ENCODE measurements at regions not wholly inside any gene's neighbourhood (a gene's known extent, or its start where the extent isn't known, plus 50 kb on each side); places are given as distances from the start of the nearest gene placed in this dataset.

GRCh38 chr3:139732729-139733128 lies 55.0 kb upstream of the NMNAT3 start:
- ChIA-PET CTCF (ENCODE audit: low intra/inter-chr PET ratio) (no interaction called here), POLR2A (interaction anchor here (0.5 kb wide), 1 partner anchor 34 kb away, joined by 3 read pairs; no protein-coding TSS in a partner anchor)
- 0% methylated on average over 1 of the region's 1 CpG for whole genome bisulfite sequencing (ENCODE audit: insufficient coverage, low coverage, missing lambda C conversion rate)
- intact Hi-C loops (cut with micrococcal nuclease) (no loop called here), in situ Hi-C loops (cut with MboI) (no loop called here)
- Histone ChIP-seq H3K4me2 (ENCODE audit: insufficient read depth, low read length) (no peak overlapping the region), H3K9me3 (replicated peaks; ENCODE audit: control insufficient read depth, insufficient read depth, low read depth, low read length) (no peaks in the 10 kb centered on the region), H3K27me3 (ENCODE audit: control insufficient read depth in 2 of 2, insufficient read depth in 2 of 2, low read length in 2 of 2) (peaks cover 2 to 15% of the 10 kb centered on the region in 2 experiments; a peak in 2 of 5 replicates), H2AFZ (ENCODE audit: low read depth, low read length) (no peak overlapping the region), H4K20me1 (replicated peaks; ENCODE audit: control insufficient read depth, insufficient read depth, low read length) (no peaks in the 10 kb centered on the region), H3K4me3 (no peak overlapping the region), H3K27ac (ENCODE audit: extremely low read depth, low read depth, low read length) (no peak overlapping the region), H3K9ac (ENCODE audit: insufficient read depth in 1 of 2, low read depth in 2 of 2, low read length in 2 of 2) (no peak overlapping the region), H3K79me2 (ENCODE audit: control insufficient read depth, insufficient read depth, low read length) (no peaks in the 10 kb centered on the region), H3K4me1 (replicated peaks in 1 of 2; ENCODE audit: control insufficient read depth in 2 of 2, insufficient read depth in 2 of 2, low read length in 2 of 2) (no peaks in the 10 kb centered on the region), H3K36me3 (ENCODE audit: control insufficient read depth, insufficient read depth, low read length) (no peaks in the 10 kb centered on the region), H3K9me1 (ENCODE audit: control insufficient read depth, insufficient read depth, low read length) (no peaks in the 10 kb centered on the region)
- DNase-seq (ENCODE audit: extremely low read depth in 1 of 4, low spot score in 3 of 4) (no peak), FAIRE-seq (no peak), ATAC-seq (no peak)
- TF ChIP-seq RNF219 (CRISPR knock-in tag; IDR thresholded peaks at IDR 0.05) = no peak
- TF ChIP-seq NCOA6 (IDR thresholded peaks at IDR 0.05) = no peak
- no peak for TF ChIP-seq PHB2 (IDR thresholded peaks at IDR 0.05; ENCODE audit: low read depth)
- BruUV-seq (replicated peaks) = no TSS peak

- peaks cover 6 to 15% of the 10 kb centered on the region in 2 experiments; a peak in 2 of 5 replicates for H3K27me3 ChIP-seq (ENCODE audit: control insufficient read depth in 2 of 2, insufficient read depth in 2 of 2, low read length in 2 of 2)
- H3K4me3 ChIP-seq = no peak overlapping the region
- intact Hi-C loops (cut with micrococcal nuclease) = no loop called here
- no peak overlapping the region for H3K9ac ChIP-seq (ENCODE audit: insufficient read depth in 1 of 2, low read depth in 2 of 2, low read length in 2 of 2)
- 0% methylated on average over 2 of the region's 2 CpGs for WGBS (ENCODE audit: insufficient coverage, low coverage, missing lambda C conversion rate)
- H3K36me3 ChIP-seq (ENCODE audit: control insufficient read depth, insufficient read depth, low read length) = no peaks in the 10 kb centered on the region
- no peaks in the 10 kb centered on the region for H4K20me1 ChIP-seq (replicated peaks; ENCODE audit: control insufficient read depth, insufficient read depth, low read length)
- ChIA-PET POLR2A (no interaction called here), CTCF (ENCODE audit: low intra/inter-chr PET ratio) (no interaction called here)
- no peaks in the 10 kb centered on the region for H3K9me3 ChIP-seq (replicated peaks; ENCODE audit: control insufficient read depth, insufficient read depth, low read depth, low read length)
- no peak for ATAC-seq
- H3K9me1 ChIP-seq (ENCODE audit: control insufficient read depth, insufficient read depth, low read length) = no peaks in the 10 kb centered on the region
- in situ Hi-C loops (cut with MboI) = no loop called here
- H3K4me2 ChIP-seq (ENCODE audit: insufficient read depth, low read length) = no peak overlapping the region
- no peaks in the 10 kb centered on the region for H3K79me2 ChIP-seq (ENCODE audit: control insufficient read depth, insufficient read depth, low read length)
- H2AFZ ChIP-seq (ENCODE audit: low read depth, low read length) = no peak overlapping the region
- no peak for DNase-seq (ENCODE audit: extremely low read depth in 1 of 4, low spot score in 3 of 4)
- no peak for TF ChIP-seq ETV1 (tag; conservative IDR thresholded peaks at IDR 0.05; ENCODE audit: low read depth)
- no peak for TF ChIP-seq KAT7 (CRISPR knock-in tag; IDR thresholded peaks at IDR 0.05; ENCODE audit: borderline replicate concordance)
- TF ChIP-seq USF1 (CRISPR knock-in tag; IDR thresholded peaks at IDR 0.05) = no peak
- BruUV-seq (replicated peaks) = no TSS peak
- H3K27ac ChIP-seq (ENCODE audit: extremely low read depth, low read depth, low read length) = no peak overlapping the region
- no peak for FAIRE-seq
- H3K4me1 ChIP-seq (replicated peaks in 1 of 2; ENCODE audit: control insufficient read depth in 2 of 2, insufficient read depth in 2 of 2, low read length in 2 of 2) = no peaks in the 10 kb centered on the region
Observed at GRCh38 chr3:139729300-139729699, 51.5 kb upstream of the NMNAT3 start.
